ENCODE measurements at regions not wholly inside any gene's neighbourhood (a gene's known extent, or its start where the extent isn't known, plus 50 kb on each side); places are given as distances from the start of the nearest gene placed in this dataset.
A peak's percentile ranks its signal among the peaks of the same experiment; 100 is the strongest.

DNA sequence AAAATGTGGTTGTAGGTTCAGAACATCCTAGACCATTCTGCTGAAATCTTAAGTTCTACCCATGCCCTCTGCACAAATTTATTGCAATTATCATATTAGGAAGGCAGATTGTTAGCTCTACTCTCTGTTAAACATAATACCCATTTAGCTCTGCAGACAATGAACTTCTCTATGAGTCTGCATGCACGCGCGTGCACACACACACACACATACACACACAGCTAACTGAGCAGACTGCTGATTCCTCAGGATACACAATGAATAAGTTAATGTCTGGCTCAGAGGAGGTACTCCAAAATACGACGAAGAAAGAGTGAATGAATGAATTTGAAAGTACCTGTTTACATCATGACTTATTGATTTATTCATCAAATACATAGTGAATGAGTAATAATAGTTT, 276.2 kb upstream of the SORCS1 start:
- Histone ChIP-seq H4K20me1 (replicated peaks; ENCODE audit: insufficient read depth) (no peaks in the 10 kb centered on the region), H3K27me3 (ENCODE audit: insufficient read depth) (no peaks in the 10 kb centered on the region), H3K79me2 (replicated peaks; ENCODE audit: insufficient read depth) (no peaks in the 10 kb centered on the region), H2AFZ (no peak overlapping the region), H3K4me1 (ENCODE audit: insufficient read depth) (no peaks in the 10 kb centered on the region), H3K27ac (ENCODE audit: low read depth) (no peak overlapping the region), H3K4me3 (no peak overlapping the region), H3F3A (replicated peaks; ENCODE audit: low read depth) (no peaks in the 10 kb centered on the region), H3K36me3 (ENCODE audit: insufficient read depth) (no peaks in the 10 kb centered on the region), H3K9me2 (ENCODE audit: insufficient read depth) (no peaks in the 10 kb centered on the region), H3K4me2 (no peak overlapping the region)
- Mint-ChIP-seq H3K27me3 (ENCODE audit: insufficient read depth, low read depth, poor library complexity) (no peaks in the 10 kb centered on the region), H3K36me3 (ENCODE audit: low read depth) (no peaks in the 10 kb centered on the region), H3K9me3 (no peaks in the 10 kb centered on the region), H3K4me3 (no peak overlapping the region), H3K27ac (no peak overlapping the region), H3K4me1 (no peaks in the 10 kb centered on the region)
- DNase-seq (ENCODE audit: low spot score) (no peak), ATAC-seq (no peak)
- TF ChIP-seq EZH2phosphoT487 (IDR thresholded peaks at IDR 0.05; ENCODE audit: unreplicated experiment) (no peak), JUNB (IDR thresholded peaks at IDR 0.05; ENCODE audit: unreplicated experiment) (no peak), STAT1 (IDR thresholded peaks at IDR 0.05; ENCODE audit: unreplicated experiment) (no peak)

DNA sequence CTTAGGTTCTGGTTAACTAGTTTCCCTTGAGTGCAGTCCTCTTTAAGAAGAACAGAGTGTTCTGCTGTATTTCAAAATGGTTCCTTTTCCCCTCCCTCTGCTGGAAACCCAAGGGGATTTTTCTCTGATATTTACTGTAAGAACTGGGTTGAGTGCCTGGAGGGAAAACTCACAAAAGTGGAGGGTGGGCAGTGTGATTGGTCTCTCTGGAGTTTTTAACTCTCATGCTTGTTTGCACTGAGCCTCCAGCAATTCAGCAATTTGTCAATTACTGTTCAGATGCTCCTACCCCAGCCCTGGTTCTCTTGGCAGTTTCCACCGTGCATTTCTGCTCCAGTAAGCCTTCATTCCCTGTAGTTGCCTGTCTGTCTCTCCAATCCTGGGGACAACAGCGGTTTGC, 273.4 kb upstream of the SORCS1 start:
- Mint-ChIP-seq H3K4me1 (no peaks in the 10 kb centered on the region), H3K36me3 (ENCODE audit: low read depth) (no peaks in the 10 kb centered on the region; the same call in 2 of the 3 replicates), H3K9me3 (no peaks in the 10 kb centered on the region), H3K4me3 (no peak overlapping the region), H3K27me3 (ENCODE audit: insufficient read depth, low read depth, poor library complexity) (no peaks in the 10 kb centered on the region), H3K27ac (no peak overlapping the region; the same call in 1 of the 2 replicates)
- Histone ChIP-seq H3K4me1 (ENCODE audit: insufficient read depth) (no peaks in the 10 kb centered on the region), H3K27ac (ENCODE audit: low read depth) (no peak overlapping the region), H2AFZ (peak overlapping the region; percentile 82; the same call in 1 of the 2 replicates), H3K4me2 (no peak overlapping the region), H4K20me1 (replicated peaks; ENCODE audit: insufficient read depth) (no peaks in the 10 kb centered on the region), H3K4me3 (no peak overlapping the region), H3F3A (replicated peaks; ENCODE audit: low read depth) (no peaks in the 10 kb centered on the region), H3K9me2 (ENCODE audit: insufficient read depth) (no peaks in the 10 kb centered on the region), H3K79me2 (replicated peaks; ENCODE audit: insufficient read depth) (no peaks in the 10 kb centered on the region), H3K36me3 (ENCODE audit: insufficient read depth) (no peaks in the 10 kb centered on the region), H3K27me3 (ENCODE audit: insufficient read depth) (no peaks in the 10 kb centered on the region)
- TF ChIP-seq NANOG (IDR thresholded peaks at IDR 0.05; ENCODE audit: borderline replicate concordance) = no peak
- no peak for TF ChIP-seq ZNF114 (CRISPR knock-in tag; IDR thresholded peaks at IDR 0.05)
- no peak for TF ChIP-seq CREB1 (CRISPR knock-in tag; IDR thresholded peaks at IDR 0.05; ENCODE audit: low read depth)
- no peak for TF ChIP-seq STAT1 (IDR thresholded peaks at IDR 0.05; ENCODE audit: unreplicated experiment)
- no peak for TF ChIP-seq EZH2 (IDR thresholded peaks at IDR 0.05; ENCODE audit: low read depth, unreplicated experiment)
- TF ChIP-seq, protein P1, sequence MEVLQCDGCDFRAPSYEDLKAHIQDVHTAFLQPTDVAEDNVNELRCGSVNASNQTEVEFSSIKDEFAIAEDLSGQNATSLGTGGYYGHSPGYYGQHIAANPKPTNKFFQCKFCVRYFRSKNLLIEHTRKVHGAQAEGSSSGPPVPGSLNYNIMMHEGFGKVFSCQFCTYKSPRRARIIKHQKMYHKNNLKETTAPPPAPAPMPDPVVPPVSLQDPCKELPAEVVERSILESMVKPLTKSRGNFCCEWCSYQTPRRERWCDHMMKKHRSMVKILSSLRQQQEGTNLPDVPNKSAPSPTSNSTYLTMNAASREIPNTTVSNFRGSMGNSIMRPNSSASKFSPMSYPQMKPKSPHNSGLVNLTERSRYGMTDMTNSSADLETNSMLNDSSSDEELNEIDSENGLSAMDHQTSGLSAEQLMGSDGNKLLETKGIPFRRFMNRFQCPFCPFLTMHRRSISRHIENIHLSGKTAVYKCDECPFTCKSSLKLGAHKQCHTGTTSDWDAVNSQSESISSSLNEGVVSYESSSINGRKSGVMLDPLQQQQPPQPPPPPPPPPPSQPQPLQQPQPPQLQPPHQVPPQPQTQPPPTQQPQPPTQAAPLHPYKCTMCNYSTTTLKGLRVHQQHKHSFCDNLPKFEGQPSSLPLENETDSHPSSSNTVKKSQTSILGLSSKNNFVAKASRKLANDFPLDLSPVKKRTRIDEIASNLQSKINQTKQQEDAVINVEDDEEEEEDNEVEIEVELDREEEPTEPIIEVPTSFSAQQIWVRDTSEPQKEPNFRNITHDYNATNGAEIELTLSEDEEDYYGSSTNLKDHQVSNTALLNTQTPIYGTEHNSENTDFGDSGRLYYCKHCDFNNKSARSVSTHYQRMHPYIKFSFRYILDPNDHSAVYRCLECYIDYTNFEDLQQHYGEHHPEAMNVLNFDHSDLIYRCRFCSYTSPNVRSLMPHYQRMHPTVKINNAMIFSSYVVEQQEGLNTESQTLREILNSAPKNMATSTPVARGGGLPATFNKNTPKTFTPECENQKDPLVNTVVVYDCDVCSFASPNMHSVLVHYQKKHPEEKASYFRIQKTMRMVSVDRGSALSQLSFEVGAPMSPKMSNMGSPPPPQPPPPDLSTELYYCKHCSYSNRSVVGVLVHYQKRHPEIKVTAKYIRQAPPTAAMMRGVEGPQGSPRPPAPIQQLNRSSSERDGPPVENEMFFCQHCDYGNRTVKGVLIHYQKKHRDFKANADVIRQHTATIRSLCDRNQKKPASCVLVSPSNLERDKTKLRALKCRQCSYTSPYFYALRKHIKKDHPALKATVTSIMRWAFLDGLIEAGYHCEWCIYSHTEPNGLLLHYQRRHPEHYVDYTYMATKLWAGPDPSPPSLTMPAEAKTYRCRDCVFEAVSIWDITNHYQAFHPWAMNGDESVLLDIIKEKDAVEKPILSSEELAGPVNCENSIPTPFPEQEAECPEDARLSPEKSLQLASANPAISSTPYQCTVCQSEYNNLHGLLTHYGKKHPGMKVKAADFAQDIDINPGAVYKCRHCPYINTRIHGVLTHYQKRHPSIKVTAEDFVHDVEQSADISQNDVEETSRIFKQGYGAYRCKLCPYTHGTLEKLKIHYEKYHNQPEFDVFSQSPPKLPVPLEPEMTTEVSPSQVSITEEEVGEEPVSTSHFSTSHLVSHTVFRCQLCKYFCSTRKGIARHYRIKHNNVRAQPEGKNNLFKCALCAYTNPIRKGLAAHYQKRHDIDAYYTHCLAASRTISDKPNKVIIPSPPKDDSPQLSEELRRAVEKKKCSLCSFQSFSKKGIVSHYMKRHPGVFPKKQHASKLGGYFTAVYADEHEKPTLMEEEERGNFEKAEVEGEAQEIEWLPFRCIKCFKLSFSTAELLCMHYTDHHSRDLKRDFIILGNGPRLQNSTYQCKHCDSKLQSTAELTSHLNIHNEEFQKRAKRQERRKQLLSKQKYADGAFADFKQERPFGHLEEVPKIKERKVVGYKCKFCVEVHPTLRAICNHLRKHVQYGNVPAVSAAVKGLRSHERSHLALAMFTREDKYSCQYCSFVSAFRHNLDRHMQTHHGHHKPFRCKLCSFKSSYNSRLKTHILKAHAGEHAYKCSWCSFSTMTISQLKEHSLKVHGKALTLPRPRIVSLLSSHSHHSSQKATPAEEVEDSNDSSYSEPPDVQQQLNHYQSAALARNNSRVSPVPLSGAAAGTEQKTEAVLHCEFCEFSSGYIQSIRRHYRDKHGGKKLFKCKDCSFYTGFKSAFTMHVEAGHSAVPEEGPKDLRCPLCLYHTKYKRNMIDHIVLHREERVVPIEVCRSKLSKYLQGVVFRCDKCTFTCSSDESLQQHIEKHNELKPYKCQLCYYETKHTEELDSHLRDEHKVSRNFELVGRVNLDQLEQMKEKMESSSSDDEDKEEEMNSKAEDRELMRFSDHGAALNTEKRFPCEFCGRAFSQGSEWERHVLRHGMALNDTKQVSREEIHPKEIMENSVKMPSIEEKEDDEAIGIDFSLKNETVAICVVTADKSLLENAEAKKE (CRISPR knock-in tag; IDR thresholded peaks at IDR 0.05) = no peak
- no peak for DNase-seq (ENCODE audit: low spot score)
- no peak for ATAC-seq

Measured in GM23338 (cell line).